ELR (cell line): ENCODE measurements at regions not wholly inside any gene's neighbourhood (a gene's known extent, or its start where the extent isn't known, plus 50 kb on each side); places are given as distances from the start of the nearest gene placed in this dataset.
A peak's percentile ranks its signal among the peaks of the same experiment; 100 is the strongest.

Experiments
- DNase-seq: peaks from one replicate; pipeline ENCODE4 v3.0.0-alpha.2; 2015; ENCODE audit warnings: low read depth

GRCh38 chr4:54493862-54494261 is 163.9 kb upstream of the KIT start:
- no peak for DNase-seq

GRCh38 chr4:54495091-54495490 is 162.7 kb upstream of the KIT start:
- peak; percentile 20 for DNase-seq

GRCh38 chr4:54495641-54496040 is 162.1 kb upstream of the KIT start:
- no peak for DNase-seq

GRCh38 chr4:54496412-54496811 is 161.3 kb upstream of the KIT start:
- DNase-seq, result no peak

- DNase-seq, result no peak
Measured at GRCh38 chr4:54497947-54498346, 159.8 kb upstream of the KIT start.

GRCh38 chr4:54498661-54499111 is 159.1 kb upstream of the KIT start:
- DNase-seq, result peak; percentile 64

- peak; percentile 57 for DNase-seq
Measured at GRCh38 chr4:54499308-54500074, 158.3 kb upstream of the KIT start.

GRCh38 chr4:54505362-54505761 is 152.4 kb upstream of the KIT start:
- no peak for DNase-seq

GRCh38 chr4:54505996-54506395 is 151.8 kb upstream of the KIT start:
- no peak for DNase-seq

- no peak for DNase-seq
Measured at GRCh38 chr4:54509057-54509456, 148.7 kb upstream of the KIT start.

- DNase-seq, result peak; percentile 76
Measured at GRCh38 chr4:54513204-54513603, 144.6 kb upstream of the KIT start.

GRCh38 chr4:54513741-54514140 is 144.0 kb upstream of the KIT start:
- no peak for DNase-seq

- peak; percentile 7 for DNase-seq
Measured at GRCh38 chr4:54516556-54517215, 141.1 kb upstream of the KIT start.

- no peak for DNase-seq
Measured at GRCh38 chr4:54517781-54518444, 139.8 kb upstream of the KIT start.

- DNase-seq, result peak; percentile 87
Measured at GRCh38 chr4:54525602-54526001, 132.2 kb upstream of the KIT start.

- DNase-seq, result no peak
Measured at GRCh38 chr4:54526560-54526959, 131.2 kb upstream of the KIT start.

GRCh38 chr4:54527532-54527931 is 130.2 kb upstream of the KIT start:
- no peak for DNase-seq

- peak; percentile 66 for DNase-seq
Measured at GRCh38 chr4:54539500-54540029, 118.2 kb upstream of the KIT start.

- no peak for DNase-seq
Measured at GRCh38 chr4:54540931-54541330, 116.8 kb upstream of the KIT start.

GRCh38 chr4:54541426-54542118 is 116.2 kb upstream of the KIT start:
- DNase-seq, result peak; percentile 20

- DNase-seq, result no peak
Measured at GRCh38 chr4:54542119-54542438, 115.7 kb upstream of the KIT start.

GRCh38 chr4:54542540-54543041 is 115.2 kb upstream of the KIT start:
- DNase-seq, result no peak
